HG03139 (cell line): ENCODE measurements at regions not wholly inside any gene's neighbourhood (a gene's known extent, or its start where the extent isn't known, plus 50 kb on each side); places are given as distances from the start of the nearest gene placed in this dataset.

Experiments used
- ATAC-seq: cut with Tn5 transposase; IDR thresholded peaks from one replicate; pipeline ENCODE4 v1.9.1; 2021; ENCODE audit not compliant: unreplicated experiment

DNA sequence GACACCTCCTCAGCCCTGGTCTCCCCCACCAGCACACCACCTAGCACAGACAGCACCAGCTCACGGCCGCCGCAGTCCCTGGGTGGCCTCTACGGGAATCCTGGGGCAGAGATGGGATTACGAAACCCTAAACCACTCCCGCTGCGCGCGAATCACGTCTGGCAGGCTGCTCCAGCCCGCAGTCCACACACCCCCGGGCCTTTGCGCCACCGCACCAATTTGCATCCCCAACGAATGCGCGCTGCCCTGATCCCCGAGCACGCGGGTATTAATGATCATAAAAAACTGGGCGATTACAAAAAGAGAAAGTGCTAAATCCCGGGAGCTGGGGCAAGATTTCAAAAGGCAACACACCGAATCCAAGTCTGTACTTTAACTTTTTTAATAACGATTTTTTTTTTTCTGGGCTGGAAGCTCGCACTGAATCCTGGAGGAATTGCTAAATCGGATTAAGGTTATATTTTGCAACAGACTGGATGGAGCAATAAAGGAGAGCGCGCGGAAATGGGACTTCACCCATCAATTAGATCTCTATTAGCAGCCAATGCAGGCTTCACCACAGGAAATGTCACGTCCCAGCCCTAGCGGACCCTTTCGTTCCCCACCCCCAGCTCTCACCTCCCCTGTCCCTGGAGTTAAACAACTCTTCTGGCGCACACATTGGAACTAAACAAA, 69.8 kb upstream of the TMEM33 start:
- ATAC-seq: no peak

DNA sequence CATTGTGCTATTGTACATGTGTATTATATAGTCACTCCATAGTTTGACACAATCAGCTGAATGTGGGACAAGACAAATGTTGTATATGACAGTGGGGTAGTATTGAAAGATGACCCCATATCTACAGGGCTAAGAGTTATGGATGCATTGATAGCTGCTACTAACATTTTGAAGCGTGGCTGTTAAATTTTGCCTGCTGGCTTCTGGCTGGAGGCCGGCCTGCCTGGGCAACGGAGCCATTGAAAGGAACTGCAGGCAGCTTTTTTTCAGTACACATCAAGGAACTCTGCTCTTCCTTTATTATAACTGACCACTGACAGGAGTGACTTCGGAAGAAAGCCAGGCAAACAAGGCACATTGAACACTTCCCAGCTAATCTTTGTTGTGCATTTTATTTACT, 76.1 kb upstream of the TMEM33 start:
- no peak for ATAC-seq

DNA sequence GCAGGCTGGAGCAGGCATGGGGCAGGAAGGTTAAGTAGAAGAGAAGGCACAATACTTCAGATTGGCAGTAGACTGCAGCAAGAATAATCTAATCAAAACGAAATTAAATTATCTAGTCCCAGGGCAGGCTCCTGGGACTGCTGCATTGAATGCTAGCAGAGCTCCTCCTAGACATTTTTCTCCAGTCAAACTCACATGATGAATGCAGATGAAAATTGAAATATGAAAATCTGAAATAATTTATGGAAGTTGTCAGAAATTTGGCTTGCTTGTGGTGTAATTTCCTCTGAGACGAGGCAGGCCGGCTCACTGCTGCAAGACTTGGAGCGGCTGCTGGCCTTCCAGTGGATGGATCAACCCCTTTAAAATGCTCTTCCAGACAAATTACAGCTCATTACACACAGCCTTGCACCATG, 78.0 kb upstream of the TMEM33 start:
- ATAC-seq: no peak

DNA sequence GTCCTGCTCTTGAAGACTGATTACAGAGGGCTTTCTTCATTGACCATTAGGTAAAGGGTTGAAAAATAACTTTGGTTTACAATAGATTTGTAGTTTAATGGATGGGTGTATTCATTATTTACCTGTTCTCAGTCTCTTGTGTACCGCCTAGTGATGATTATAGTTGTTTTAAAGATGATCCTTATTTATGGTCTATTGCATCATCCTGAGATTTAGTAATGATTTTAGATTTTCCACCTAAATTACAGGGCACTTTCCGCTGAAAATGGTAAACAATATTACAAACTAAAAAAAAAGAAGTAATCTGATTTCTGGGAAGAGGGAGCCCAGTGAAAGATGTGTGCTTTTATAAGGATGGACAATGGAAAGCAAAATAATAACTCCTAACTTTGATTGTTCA, 78.4 kb upstream of the TMEM33 start:
- no peak for ATAC-seq

DNA sequence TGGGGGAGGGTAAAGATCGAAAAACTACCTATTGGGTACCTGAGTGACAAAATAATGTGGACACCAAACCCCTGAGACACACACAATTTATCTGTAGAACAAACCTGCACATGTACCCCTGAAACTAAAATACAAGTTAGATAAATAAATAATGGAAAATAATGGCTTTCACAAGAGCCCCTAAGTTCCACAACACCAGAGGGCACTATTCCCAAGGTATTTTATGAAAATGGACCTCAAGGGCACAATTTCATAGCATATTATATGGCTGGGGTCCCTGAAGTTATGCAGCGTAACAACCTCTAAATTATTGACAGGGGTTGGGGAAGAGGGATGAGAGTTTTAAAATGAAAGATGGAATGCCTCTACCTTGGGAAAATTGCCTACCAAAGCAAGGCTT, 81.3 kb upstream of the TMEM33 start:
- no peak for ATAC-seq

DNA sequence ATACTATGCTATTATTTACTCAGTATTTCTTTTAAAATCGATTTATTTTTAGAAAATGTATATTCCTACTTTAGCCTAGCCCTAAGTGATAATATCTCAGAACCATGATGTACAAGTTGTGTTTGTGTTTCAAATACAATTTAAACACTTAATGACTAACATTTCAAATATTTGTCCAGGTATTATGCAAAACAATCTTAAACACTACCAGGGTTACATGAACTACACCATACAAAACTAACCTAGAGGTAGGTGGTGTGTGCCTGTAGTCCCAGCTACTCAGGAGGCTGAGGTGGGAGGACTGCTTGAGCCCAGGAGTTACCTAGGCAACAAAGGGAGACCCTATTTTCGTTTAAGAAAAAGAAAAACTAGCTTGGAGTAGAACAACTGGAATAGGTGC, 83.0 kb upstream of the TMEM33 start:
- ATAC-seq: no peak

DNA sequence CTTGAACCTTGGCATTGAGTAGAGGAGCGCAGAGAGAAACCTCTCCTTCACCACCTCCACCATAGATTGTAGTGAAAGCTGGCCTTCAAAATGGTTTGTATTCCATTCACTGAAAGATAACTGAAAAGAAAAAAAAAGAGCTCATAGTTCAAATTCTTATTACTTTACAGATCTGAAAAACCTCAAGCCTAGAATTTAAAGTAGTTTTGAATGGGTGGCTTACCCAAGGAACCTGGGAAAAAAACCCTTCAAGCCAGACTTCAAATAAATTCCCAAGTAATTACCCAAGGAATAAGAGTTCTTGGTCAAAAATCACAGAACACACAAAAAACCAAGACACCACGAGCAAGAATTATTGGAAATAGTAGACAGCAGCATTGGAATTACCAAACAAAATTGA, 83.6 kb upstream of the TMEM33 start:
- no peak for ATAC-seq

DNA sequence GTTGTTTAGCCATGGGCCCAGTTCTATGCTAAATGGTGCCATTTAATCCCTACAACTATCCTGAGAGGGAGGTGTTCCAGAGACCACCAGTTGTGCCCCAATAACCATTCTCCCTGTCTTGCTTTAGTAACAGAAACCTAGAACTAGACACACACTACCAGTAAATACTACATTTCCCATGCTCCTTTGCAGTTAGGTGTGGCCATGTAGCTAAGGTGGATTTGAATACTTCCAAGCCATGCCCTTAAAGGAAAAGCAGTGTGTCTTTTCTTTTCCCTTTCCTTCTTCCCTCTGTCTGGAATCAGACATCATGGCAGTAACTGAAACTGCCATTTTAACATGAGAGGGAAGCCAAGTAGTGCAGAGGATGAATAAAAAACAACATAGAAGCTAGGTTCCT, 90.9 kb upstream of the TMEM33 start:
- no peak for ATAC-seq

DNA sequence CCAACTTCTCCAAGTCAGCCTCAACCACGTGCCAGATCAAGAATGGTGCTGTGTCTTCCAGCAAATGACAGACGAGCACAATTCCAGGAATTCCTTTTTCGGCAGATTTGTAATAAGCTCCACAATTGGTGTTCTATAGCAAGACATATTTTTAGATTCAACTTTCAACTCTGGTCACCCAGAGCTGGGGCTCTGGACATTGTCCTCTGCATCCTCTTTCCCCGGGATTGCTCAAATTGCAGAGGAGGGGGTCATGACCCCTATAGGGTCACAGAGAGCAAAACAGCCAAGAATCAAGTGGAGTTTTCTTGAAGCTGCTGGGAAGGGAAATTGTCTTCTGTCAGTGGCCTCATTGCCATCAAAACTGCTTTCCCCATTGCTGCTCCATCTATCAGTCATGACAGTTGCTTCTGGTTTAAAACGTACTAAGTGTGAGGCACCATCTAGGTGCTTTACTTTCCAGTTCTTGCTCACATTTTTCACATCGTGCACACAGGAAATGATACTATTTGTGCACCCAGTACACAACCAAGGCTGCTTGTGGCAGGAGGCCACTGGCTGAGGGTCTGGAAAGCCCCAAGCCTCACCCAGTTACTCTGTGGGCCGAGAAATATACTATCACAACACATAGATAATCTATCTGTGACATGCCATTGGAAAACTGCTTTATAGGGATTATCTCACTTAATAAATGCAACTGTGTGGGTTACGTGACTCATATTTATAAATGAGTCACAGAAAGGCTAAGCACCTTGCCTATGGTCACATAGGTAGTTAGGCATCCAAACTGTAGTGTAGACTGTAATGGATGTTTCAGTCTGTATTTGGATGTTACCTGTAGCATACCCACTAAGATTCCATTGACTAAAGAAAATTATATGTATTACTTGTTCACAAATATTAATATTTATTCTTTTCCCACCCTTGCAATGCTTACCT, 91.7 kb upstream of the PHOX2B start:
- no peak for ATAC-seq

DNA sequence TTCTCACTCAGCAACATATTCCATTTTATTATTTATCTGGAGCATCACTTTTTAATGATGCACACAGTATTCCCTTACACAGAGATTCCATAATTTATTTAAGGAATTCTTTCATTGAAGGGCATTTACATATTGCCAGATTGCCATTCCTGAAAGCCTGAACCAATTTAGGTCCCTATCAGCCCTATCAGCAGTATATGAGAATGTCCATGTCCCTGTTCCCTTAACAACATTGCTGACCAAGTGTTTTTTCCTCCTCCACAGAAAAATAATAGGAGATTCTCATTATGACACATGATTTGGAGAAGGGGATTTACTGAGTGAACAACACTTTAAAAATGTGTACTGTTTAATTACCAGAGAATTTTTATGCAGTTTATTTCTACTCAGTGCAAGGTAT, 90.1 kb upstream of the PHOX2B start:
- ATAC-seq: no peak

DNA sequence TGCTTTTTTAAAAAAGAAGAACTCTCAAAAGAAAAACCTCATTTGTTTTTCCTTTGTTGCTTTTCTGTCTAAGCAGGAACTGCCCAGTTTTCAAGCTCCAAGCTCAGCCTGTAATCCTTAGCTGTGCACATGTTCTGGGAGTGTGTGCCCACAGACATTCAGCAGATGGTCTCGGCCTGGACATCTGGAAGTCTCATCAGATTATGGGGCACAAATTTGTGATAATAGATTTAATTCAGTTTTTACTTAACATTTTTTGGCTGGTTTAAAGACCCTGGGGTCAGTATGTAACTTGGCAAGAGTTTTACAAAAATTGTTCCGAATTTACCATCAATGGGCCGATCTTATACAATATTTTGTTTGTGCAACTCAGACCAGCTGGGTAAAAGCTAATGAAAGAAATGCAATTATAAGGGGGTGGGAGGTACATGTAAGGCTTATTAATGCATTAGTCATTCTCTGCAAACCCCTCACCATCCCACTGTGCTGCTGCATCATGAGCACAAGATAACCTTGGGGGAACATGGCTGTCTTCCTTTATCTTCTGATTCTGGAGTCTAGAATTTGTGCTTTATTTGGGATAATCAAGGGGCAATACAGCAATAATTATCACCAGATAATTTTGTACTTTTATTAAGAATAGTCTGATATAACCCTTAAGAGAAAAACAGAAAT, 86.9 kb upstream of the PHOX2B start:
- no peak for ATAC-seq

DNA sequence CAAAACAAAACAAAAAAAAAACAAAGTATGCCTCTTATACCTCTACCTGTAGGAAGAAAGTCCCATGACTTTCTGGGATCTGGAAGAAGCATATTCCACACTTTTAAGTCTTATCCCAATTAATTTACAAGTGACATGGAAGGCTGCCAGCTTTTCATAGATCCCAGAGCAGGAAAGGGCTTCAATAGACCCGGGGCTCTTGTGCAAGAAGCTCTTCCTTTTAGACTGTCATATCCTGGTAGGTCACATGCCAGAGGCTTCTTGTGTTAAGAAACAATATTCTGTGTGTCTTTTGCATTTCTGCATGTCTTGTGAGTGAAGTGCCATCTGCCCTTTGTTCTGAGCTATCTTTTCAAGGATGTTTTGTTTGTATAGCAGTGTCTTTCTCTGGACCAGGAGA, 84.4 kb upstream of the PHOX2B start:
- no peak for ATAC-seq

DNA sequence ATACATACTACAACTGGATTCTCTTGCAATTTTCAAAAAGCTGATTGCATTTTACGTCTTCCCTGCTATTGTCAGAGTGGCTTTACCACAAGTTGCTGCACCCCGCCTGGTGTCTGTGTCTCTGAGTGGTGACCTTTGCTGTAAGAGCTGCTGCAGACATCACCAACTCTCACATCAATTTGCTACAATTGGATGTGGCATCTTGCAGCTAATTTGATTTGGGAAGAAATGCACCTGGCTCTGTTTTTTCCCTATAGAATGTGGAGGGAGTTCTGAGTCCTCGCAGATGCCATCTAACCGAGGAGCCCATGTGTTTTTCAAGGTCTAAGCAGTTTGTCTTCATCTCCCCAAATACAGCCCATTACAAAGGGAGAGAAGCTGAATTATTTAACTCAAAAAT, 73.8 kb upstream of the PHOX2B start:
- no peak for ATAC-seq

DNA sequence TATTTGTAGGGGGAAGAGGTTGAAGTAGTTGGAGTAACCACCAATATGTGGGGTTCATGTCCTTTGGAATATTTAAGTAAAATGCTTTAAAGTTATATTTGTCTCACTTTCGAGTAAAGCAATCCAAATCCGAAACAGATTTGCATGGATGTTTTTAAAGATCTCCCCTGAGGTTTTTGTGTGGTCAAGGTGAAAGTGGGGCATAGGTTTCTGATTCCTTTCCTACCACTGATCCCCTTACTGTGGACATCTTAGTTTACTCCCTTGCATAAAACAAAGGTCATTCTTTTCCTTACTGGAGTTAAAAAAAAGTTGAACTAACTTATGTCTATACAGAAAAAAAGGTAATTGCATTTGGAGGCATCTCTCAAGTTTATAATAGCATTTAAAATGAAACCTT, 71.9 kb upstream of the PHOX2B start:
- ATAC-seq: no peak

DNA sequence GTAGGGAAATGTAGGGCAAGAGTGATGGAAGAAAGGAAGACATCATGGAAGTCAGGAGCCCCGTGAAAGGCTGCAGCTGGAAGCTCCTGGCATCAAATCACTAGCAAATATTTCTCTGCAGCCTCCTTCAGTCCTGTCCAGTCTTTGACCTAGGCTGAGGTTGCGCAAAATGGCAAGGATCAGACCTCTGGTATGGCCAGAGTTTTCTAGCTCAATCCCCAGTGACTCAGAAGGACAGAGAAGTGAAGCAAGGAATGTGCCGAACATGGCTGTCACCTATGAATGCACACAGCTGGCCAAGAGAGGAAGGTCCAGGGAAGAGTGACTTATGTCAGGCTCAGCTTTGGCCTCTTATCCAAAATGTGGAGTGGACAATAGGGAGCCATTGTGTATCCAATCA, 71.1 kb upstream of the PHOX2B start:
- ATAC-seq: no peak

DNA sequence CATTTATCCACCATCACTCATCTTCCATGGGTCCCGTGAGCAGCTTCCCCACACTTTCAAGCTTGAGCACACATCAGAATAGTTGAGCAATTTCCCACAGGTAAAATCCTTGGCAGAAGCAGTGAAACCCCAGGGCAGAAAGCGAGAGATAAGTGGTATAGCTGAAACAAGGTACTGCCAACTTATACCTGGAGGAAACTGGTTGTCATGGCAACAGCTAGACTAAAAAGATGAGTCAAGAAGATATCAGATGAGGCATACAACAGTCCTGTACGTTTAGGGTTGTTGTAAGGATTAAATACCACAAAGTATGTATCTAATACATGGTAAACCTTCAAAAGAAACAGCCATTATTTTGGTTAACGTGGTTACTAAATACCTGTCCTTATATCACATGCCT, 66.9 kb upstream of the PHOX2B start:
- no peak for ATAC-seq

DNA sequence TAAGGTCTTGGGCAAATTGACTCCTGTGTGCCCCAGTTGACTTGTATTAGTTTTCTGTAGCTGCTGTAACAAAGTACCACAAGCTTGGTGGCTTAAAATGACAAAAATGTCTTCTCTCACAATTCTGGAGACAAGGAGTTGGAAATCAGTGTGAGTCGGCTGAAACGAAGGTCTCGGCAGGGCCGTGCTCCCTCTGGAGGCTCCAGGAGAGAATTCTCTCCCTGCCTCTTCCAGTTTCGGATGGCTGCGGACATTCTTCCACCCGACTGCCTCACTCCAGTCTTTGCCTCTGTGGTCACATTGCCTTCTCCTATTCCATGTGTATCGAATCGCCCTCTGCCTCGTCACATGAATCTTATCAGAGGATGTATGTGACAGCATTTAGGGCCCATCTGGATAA, 66.0 kb upstream of the PHOX2B start:
- no peak for ATAC-seq

DNA sequence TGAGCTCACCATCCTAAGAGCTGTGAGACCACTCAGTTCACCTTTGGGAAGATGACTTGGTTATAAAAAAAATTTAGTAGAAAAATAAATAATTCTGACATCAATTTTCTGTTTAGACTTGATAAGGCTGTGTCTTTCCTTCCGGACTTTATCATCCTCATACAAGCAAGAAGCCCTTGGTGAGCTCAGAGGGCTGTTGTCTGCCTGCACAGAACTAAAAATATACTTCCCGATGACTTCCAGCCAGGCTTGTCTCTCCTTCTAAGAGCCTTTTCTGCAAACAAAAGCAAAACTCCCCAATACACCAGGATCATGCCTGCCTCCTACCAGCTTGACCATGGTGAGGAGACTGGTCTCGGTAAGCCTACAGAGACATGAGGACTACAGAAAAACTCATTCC, 58.3 kb upstream of the PHOX2B start:
- ATAC-seq: no peak

DNA sequence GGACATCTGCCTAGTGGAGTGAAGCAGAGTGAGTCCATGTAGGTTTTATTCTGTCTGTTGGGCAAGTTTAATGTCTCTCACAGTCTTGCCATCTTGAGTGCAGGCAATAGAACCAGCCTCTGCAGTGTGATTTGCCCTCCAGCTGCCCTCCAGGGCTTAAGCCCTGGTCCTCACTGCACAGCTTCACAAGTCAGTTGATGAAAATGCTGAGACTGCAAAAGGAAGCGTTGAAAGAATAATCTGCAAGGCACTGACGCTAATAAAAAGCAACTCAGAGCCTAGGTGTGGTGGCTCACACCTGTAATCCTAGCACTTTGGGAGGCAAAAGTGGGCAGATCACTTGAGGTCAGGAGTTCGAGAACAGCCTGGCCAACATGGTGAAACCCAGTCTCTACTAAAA, 54.1 kb upstream of the PHOX2B start:
- no peak for ATAC-seq

DNA sequence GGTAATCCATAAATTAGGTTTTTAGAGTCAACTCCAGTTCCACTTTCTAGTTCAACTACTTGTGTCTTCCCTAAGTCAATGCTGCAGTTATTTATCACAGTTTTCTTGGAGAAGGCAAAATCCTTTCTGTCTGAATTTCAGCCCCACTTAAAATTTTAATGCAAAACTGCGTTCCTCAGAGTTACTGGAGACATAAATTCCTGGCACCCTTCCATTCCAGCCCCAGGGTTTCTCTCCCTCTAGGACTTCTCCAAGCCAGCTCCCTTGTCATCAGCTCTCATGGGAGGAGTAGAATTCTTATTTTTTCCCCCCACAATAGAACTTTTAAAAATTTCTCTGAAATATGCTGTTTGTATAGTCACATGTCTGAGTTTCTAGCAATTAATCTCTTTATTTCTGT, 50.6 kb upstream of the PHOX2B start:
- no peak for ATAC-seq
